ENCODE measurements at regions not wholly inside any gene's neighbourhood (a gene's known extent, or its start where the extent isn't known, plus 50 kb on each side); places are given as distances from the start of the nearest gene placed in this dataset.

GRCh38 chr1:5311634-5312292 lies 657.4 kb downstream of the AJAP1 start:
- DNase-seq, result no peak

- no peak for DNase-seq
Measured at GRCh38 chr1:5311147-5311546, 656.7 kb downstream of the AJAP1 start.

GRCh38 chr1:5308249-5308648 lies 653.8 kb downstream of the AJAP1 start:
- DNase-seq, result no peak

GRCh38 chr1:5304702-5305101 lies 650.3 kb downstream of the AJAP1 start:
- DNase-seq, result no peak

- no peak for DNase-seq
Measured at GRCh38 chr1:5298376-5298775, 644.0 kb downstream of the AJAP1 start.

GRCh38 chr1:5297886-5298239 lies 643.5 kb downstream of the AJAP1 start:
- DNase-seq, result no peak

- DNase-seq, result no peak
Measured at GRCh38 chr1:5297180-5297885, 642.9 kb downstream of the AJAP1 start.

- DNase-seq, result no peak
Measured at GRCh38 chr1:5296557-5297179, 642.3 kb downstream of the AJAP1 start.

GRCh38 chr1:5296095-5296494 lies 641.7 kb downstream of the AJAP1 start:
- no peak for DNase-seq

GRCh38 chr1:5291889-5292288 lies 637.5 kb downstream of the AJAP1 start:
- DNase-seq, result no peak

GRCh38 chr1:5287178-5288150 lies 633.1 kb downstream of the AJAP1 start:
- DNase-seq, result no peak

- no peak for DNase-seq
Measured at GRCh38 chr1:5286244-5286643, 631.8 kb downstream of the AJAP1 start.

- no peak for DNase-seq
Measured at GRCh38 chr1:5274527-5274926, 620.1 kb downstream of the AJAP1 start.

GRCh38 chr1:5273280-5274003 lies 619.0 kb downstream of the AJAP1 start:
- no peak for DNase-seq

GRCh38 chr1:5272325-5272724 lies 617.9 kb downstream of the AJAP1 start:
- no peak for DNase-seq

- no peak for DNase-seq
Measured at GRCh38 chr1:5271264-5271663, 616.9 kb downstream of the AJAP1 start.

GRCh38 chr1:5269901-5270300 lies 615.5 kb downstream of the AJAP1 start:
- no peak for DNase-seq

GRCh38 chr1:5267603-5268235 lies 613.3 kb downstream of the AJAP1 start:
- DNase-seq, result no peak

GRCh38 chr1:5265438-5266075 lies 611.1 kb downstream of the AJAP1 start:
- no peak for DNase-seq

- no peak for DNase-seq
Measured at GRCh38 chr1:5264476-5264875, 610.1 kb downstream of the AJAP1 start.

GRCh38 chr1:5256793-5257192 lies 602.4 kb downstream of the AJAP1 start:
- DNase-seq, result no peak
